IPS-NIHi11 (cell line): ENCODE measurements at regions not wholly inside any gene's neighbourhood (a gene's known extent, or its start where the extent isn't known, plus 50 kb on each side); places are given as distances from the start of the nearest gene placed in this dataset.
A peak's percentile ranks its signal among the peaks of the same experiment; 100 is the strongest.

Experiments used
- DNase-seq: peaks from one replicate; pipeline ENCODE4 v3.0.0; 2012; ENCODE audit warnings: mixed read lengths, low spot score

GRCh38 chr9:6703898-6704639, 53.7 kb upstream of the KDM4C start:
- DNase-seq, result peak; percentile 96

GRCh38 chr9:6702707-6703106, 55.1 kb upstream of the KDM4C start:
- DNase-seq, result no peak

- DNase-seq, result no peak
Measured at GRCh38 chr9:6696178-6696577, 50.6 kb upstream of the GLDC start.

GRCh38 chr9:6695121-6695814, 49.7 kb upstream of the GLDC start:
- DNase-seq, result no peak
